GM19467 (cell line): ENCODE measurements at regions not wholly inside any gene's neighbourhood (a gene's known extent, or its start where the extent isn't known, plus 50 kb on each side); places are given as distances from the start of the nearest gene placed in this dataset.
A peak's percentile ranks its signal among the peaks of the same experiment; 100 is the strongest.
"Not testable (repeated sequence)": the region's sequence is repeated elsewhere in the genome, so short reads cannot be mapped to it uniquely, and the experiment has no call there.

Experiments
- ATAC-seq: cut with Tn5 transposase; IDR thresholded peaks from one replicate; pipeline ENCODE4 v1.9.1; 2021; ENCODE audit warnings: mild to moderate bottlenecking, moderate library complexity; ENCODE audit not compliant: unreplicated experiment

DNA sequence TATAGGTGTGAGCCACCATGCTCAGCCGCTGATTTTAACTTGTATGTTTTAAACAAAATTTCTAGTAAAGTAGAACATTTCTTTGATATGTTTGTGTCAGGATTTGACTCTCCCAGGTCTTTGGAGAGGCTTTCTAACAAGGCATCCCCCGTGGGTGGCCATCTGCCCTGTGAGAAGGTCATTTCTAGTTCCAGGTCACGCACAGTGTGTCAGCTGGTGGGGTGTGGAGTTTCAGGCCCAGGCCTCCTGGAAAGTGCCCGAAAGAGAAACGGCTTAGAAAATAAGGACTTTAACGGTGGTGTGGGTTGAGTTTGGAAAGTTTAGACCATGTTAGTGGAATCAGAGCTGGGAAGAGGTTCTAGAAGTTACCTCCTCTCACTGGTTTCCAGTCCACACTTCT, 61.0 kb downstream of the SPDYE17 start:
- ATAC-seq = not testable (repeated sequence)

DNA sequence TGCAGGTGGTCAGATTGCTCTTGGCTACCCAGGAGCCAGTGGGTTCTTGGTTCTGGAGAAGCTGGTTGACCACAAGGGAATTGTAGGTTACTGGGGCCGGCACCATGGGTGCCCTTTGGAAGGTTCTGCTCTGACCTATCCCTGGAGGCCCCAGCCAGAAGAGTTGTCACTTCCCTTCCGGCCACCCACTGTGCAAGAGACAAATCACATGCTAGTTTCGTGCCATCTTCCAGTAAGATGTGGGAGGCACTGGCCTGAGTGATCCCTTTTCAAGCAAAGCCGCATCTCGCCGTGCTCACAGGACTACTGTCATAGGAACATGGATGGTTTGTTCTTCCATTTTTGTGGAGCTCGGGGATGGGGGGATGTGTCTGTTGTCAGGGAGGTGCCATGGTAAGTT, 62.3 kb downstream of the SPDYE17 start:
- ATAC-seq = not testable (repeated sequence)

DNA sequence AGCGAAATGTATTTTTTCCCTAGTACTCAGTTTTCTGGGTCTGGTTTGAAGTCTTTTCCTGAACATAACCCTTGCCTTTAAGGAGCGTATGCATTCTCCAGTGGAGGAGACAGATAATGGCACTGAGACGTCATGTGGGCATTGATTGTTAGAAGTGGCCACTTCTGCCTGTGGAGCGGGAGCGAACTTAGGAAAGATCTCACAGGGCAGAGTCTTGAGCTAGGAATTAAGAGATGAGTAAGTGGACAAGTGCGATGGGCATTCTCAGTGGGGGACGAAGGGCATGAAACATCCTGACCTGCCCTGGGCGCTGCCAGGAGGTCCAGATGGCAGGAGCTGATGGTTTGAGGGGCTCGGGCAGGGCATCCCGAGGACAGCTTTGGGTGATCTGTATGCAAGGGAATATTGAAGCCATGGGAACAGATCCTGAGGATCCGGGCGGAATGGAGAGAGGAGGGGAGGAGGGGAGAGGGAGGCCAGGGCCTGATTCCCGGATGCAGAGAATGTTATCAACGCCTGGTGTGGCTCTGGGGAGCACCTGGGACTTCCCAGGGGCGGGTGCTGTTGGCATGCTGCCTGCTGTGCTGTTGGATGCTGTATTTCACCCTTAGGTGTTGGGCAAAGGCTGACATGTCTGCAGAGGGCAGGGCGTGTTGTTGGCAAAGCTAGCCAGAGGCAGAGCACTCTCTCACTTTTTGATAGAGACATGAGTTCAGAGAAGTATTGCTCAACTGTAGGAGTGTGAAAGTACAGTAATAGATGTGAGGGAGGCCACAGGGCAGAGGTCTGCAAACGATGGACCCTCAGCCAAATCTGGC, 66.2 kb downstream of the SPDYE17 start:
- ATAC-seq = not testable (repeated sequence)

DNA sequence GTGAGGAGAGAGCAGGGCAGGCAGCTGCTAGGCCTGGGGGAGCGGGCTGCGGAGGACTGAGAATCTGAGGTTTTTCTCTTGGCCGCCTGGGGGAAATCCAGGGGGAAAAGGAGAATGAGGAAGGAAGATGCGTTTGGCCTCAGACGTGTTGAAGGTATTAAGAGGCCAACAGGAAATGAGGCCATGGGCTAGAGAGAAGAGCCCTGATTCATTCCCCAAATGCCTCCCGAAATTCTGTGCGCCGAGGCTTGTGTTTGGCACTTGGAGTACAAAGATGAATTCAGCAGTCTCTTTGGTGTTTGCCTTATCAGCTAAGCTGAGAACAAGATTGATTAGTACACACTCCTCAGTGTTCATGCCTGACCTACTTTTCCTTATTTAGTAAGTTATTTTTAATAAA, 68.1 kb downstream of the SPDYE17 start:
- ATAC-seq = not testable (repeated sequence)

DNA sequence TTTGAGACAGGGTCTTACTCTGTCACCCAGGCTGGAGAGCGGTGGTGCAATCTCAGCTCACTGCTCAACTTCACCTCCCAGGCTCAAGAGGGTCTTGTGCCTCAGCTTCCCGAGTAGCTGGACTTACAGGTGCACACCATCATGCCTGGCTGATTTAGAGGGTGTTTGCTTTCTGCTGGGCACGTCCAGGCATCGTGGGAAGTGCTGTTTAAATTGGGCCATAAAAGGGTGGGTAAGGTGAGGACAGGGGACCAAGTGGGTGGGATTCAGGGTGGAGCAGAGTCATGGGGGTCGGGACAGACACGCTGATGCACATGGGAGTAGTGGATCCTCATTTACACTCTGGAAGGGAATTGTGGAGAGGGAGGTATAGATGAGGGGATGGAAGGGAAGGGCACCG, 69.1 kb downstream of the SPDYE17 start:
- not testable (repeated sequence) for ATAC-seq

DNA sequence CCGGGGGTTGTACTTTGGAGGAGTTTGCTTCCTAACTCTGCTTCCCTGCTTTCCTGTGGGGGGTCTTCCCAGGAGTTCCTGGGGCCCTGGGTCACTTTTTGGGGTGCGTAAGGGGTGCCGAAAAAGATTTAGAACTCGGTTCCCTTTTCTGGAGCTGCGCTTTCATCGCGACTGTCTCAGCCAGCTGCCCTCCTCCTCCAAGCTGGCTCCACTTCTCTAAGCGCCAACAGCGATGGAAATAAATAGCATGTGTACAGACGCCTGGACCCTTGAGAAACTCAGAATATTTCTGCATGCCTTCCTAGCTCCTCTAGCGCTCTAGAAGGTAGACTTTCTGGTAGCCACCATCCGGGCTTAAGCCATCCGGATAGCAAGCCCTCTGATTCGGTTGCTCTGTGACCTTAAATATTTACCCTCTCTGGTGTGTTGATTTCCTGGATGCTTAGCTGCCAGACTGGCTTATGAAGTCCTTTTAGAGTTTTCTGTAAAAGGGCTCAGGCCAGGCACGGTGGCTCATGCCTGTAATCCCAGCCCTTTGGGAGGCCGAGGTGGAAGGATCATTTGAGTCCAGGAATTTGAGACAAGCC, 71.7 kb downstream of the SPDYE17 start:
- peak; percentile 20 for ATAC-seq

DNA sequence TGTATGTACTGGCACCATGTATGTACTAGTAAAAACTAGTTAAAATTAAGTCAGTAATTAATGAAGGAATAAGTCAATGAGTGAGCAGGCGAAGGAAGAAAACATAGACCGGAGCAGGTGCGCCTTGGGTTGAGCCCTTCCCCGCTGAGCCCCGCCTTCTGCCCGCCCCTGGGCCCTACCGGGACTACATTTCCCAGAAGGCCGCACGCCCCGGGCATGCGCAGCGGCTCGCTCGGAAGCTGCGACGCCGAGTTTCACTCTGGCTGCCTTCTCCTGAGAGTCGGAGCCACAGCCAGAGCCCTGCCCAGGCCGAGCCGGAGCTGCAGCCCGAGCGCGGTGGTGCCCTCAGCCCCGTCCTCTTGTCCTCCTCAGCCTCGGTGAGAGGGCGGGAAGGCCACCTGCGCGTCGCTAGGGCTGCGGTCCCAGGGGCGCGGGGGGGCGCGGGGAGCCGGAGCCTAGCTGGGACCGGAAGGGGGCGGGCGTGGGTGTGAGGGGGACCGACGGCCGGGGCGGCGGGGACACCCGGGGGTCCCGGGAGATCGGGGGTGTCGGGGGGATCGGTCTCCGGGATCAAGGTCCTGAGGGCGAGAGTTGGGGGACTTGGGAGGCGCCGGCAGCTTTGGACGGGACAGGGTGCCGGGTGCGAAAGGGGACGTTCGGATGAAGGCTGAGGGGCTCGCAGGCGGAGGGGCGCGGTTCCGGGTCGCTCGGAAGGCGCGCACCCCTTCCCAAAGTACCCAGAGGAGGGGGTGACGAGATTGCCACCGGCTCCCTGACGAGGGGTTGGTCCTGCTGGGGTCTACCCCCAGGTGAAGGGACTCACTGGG, 72.4 kb downstream of the SPDYE17 start:
- ATAC-seq = peak; percentile 97

DNA sequence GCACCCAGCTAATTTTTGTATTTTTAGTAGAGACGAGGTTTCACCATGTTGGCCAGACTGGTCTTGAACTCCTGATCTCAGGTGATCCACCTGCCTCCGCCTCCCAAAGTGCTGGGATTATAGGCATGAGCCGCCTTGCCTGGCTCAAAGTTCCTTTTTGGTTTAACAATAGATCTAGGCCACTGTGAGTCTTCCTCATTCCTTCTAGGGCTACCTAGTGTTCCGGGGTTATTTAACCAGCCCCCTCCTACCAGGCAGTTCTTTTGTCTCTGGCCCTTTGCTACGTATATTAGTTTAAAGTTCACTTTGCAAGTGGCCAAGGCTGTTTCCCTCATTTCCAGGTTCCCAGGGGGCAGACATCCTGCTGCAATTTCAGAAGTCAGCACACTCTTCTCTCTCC, 75.6 kb downstream of the SPDYE17 start:
- not testable (repeated sequence) for ATAC-seq

DNA sequence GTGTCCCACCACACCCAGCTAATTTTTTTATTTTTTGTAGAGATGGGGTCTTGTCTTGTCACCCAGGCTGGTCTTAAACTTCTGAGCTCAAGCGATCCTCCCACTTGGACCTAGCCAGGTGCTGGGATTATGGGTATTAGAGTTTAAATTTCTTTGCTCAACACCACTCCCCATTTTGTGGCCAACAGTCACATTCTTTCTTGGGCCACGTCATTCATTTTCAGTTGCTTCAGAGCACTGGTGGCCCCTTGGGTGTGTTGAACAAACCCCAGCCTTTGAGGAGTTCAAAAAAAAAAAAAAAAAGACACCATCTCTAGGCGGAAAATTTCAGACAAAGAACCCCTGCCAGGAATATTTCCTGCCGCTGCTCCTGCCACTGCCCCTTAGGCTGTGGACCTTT, 77.0 kb downstream of the SPDYE17 start:
- not testable (repeated sequence) for ATAC-seq

DNA sequence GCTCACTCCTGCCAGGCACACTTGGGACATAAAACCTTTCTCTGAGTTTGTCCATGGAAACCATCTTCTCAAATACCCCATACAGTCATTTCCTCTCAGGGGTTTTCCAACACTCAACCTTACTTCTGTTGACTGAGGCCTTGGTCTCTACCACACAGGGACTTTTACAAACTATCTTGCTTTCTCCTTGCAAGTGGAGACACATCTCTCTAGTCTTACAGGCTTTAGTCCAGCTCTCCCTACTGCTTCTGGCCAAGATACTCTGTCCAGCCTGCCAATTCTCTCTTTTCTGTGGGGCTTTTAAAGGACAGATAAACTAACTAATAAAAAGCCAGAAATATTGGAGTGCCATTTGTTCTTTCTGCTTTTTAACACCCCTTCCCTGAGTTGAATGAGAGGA, 87.6 kb downstream of the SPDYE17 start:
- not testable (repeated sequence) for ATAC-seq

DNA sequence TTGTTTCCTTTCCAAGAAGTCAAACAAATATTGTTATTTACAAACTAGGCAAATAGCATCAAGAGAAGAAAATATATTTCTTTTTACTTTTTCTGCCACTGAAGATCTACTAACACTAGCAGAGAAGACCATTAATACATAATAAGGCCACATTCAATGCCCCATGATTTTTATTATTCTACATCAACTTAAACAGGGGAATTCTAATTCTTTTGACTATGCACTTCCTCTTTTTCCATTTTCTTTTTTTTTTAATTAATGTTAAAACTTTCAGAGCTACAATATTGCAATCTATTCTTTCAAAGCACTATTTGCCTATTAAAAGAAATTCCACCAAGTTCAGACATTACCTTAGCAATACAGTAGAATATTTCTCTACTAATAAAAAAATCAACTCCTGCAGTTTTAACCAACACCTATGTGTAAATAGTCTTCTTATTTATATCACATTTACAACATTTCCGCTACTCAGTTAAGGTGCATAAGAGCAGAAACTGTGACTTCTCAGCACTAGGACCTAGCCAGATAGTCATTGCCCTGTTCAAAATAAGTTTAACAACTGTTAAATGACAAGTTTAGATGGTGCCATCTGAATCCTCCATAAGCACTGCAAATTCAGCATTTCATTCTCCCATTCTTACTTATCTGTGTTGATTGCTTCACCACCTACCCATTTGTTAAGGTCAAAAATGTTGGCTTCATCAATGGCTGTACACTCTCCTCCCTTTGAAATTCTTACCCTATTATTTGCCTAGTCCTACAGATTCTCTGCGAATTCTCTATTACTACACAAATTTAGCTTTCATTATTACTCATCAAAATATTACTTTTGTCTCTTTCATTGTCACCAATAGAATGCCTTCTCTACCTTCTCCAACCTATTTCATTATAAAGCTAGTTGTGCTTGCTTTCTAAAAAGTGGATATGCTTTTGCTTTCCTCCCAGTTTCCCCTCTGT, 90.1 kb downstream of the SPDYE17 start:
- ATAC-seq = not testable (repeated sequence)

DNA sequence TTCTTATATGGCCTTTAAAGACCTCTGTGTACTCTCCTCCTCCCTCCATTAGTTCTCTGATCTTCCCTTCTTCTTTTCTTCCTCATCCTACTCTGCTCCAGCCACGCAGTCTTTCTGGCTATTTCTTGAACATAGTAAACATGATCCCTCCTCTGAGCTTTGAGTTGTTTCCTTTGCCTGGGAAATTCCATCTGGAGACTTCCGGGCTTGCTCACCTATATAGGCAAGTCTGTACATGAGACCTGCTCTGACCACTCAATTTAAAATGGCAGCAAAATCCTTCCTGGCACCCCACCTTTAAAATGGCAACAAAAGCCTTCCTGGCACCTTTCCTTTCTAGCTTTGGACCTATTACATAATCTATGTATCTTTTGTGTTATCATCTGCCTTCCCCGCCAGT, 94.4 kb downstream of the SPDYE17 start:
- not testable (repeated sequence) for ATAC-seq

DNA sequence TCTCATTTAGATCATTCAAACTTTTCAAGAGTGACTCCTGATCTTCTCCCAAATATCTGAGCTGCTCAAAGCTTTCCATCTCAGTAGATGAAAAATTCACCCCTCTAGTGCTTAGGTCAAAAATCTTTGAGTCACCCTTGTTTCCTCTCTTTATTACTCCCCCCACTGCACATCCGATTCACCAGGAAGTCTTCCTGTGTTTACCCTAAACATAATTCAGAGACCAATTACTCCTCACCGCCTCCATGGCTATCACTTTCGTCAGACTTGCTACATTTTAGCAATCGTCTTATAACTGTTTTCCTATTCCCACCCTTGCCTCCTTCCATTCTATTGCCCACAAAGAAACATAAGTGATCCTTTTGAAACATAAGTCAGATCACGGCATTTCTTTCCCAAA, 94.8 kb downstream of the SPDYE17 start:
- not testable (repeated sequence) for ATAC-seq

DNA sequence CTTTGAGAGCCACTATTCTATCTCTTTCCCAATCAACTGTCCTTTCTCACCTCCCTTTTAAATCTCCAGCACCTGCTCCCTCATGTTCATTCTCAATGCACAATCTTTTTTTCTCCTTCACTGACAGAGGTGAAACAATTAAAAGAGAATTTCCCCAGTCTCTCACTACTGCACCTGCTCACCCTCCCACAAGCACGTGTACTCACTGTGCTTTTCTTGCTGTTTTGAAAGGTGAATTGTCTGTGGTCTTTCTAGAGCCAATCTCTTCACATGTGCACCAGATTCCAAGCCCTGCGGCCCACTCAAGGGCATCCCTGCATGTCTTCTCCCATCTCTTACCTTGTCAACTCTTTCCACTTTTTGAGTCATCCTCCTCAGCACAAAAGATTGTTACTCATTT, 95.8 kb downstream of the SPDYE17 start:
- ATAC-seq = not testable (repeated sequence)

DNA sequence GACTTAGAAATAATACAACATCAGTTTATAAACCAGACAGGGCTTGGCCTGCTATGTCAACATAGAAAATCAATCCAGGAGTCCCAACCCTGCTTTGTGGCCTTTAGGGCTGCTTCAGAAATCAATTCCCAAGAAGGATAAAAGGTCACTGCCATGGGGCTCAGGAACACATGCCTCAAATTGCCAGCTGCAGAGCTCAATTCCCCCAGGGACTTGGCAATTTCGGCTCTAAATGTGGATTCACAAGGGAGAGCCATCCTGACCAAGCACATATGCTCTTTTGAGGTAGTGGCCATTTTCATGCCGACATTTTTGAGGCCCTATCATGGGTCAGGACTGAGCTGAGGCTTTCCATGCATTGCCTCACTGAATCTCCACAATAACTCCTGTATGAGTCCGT, 97.5 kb downstream of the SPDYE17 start:
- not testable (repeated sequence) for ATAC-seq

DNA sequence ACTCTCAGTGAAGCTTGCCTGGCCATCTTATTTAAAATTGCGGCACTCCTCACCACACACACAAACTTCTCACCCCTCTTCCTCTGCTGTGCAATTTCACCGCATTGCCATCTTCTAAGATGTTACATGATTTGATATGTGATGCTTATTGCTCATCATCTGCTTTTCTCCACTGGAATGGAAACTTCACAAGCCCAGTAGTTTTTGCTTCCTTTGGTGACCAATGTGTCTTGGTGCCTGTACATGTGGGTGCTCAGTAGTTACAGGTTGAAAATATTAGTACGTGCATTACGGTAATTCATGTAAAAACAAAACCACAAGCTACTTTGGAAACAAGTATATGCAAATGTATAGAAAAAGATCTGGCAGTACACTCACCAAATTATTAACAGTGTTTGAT, 99.2 kb downstream of the SPDYE17 start:
- not testable (repeated sequence) for ATAC-seq

DNA sequence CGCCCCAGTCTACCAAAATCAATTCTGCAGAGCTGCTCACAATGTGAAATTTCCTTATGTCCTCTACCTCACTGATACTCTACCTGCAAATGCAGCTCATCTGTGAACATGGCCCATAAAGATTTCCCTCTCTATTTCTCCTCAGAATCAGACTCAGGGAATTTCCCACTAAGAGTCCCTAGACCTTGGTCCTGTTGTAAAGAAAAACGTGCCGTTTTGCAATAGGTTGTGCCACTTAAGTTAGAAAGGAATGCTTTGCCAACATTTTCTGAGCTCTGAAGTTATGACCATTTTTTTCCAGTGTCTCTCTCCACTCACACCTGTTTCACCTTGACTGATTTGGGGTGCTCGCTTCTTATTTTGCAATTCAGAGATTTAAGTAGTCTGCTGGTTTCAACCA, 100.7 kb downstream of the SPDYE17 start:
- ATAC-seq = not testable (repeated sequence)

DNA sequence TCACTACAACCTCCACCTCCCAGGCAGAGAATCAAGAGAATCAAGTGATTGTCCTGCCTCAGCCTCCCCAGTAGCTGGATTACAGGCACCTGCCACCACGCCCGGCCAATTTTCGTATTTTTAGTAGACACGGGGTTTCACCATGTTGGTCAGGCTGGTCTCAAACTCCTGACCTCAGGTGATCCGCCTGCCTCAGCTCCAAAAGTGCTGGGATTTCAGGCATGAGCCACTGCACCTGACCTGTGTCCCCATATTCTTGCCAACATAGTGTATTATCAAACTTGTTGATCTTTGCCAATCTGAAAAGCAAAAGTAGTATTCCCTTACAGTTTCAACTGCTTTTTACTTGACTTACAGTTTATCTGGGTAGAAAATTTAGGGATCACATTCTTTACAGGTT, 101.7 kb downstream of the SPDYE17 start:
- ATAC-seq = not testable (repeated sequence)

DNA sequence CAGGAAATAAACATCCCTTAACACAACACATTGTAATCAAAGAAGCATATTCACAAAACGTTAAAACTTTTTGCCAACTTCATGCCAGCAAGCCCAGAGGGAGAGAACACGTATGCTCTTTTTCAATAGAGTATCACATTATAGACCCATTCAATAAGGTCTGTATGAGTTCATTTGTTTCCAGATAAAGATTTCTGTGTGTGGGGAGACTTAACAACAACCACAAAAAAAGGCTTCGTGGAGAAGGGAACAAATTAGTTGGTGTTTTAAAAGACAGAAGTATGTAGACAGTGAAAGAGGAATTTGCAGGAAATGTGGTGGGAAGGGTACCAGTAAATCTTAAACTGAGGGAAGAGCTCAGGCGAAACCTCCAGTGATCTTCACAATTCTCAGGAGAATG, 103.4 kb downstream of the SPDYE17 start:
- not testable (repeated sequence) for ATAC-seq

DNA sequence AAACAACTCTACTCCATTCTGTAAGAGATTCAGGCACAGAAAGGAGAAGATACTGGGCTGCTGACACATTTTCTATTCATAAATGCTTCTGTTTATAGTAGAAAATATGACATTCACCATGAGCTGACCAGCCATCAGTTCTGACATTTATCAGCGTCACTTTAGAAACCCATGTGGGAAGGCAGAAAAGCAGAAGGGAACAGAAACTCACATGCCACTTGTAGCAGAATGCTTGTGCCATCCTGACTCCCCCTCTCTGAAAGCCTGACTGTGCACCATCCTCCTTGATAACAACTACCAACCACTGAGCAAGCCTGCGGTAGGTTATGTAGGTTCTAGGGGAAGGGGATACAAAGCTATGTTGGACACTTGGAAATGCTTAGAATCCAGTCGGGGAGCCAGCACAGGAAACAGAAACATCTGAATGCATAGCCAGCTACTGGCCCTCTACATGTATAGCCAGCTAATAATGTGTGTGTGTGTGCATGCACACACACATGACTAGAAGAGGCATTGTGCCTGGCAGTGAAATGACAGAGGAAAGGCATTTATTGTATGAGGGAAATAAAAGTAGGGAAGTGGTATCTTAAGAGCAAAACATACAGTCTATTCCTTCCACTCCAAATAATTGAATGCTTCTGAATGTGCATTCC, 104.3 kb downstream of the SPDYE17 start:
- not testable (repeated sequence) for ATAC-seq
